ENCODE measurements at regions not wholly inside any gene's neighbourhood (a gene's known extent, or its start where the extent isn't known, plus 50 kb on each side); places are given as distances from the start of the nearest gene placed in this dataset.
A peak's percentile ranks its signal among the peaks of the same experiment; 100 is the strongest.

DNA sequence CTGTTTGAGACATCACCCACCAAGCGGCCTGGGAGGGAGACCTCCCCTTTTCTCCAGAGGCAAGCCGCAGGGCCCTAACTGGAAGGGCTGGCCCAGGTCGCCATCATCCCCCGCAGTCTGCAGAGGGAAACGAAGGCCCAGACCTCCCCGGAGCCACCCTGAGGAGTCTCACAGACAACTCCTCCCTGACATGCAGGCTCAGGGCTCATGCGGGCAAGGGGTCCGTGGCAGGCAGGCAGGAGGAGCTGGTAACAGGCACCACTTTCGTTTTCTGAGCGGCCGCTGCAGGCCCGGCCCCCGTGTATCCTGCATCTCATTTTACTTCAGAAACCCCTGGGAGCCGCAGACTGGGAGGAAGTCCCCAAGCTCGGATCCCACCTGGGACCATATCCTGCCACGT lies 192.0 kb upstream of the PPP1R26 start:
- TF ChIP-seq, protein P1, sequence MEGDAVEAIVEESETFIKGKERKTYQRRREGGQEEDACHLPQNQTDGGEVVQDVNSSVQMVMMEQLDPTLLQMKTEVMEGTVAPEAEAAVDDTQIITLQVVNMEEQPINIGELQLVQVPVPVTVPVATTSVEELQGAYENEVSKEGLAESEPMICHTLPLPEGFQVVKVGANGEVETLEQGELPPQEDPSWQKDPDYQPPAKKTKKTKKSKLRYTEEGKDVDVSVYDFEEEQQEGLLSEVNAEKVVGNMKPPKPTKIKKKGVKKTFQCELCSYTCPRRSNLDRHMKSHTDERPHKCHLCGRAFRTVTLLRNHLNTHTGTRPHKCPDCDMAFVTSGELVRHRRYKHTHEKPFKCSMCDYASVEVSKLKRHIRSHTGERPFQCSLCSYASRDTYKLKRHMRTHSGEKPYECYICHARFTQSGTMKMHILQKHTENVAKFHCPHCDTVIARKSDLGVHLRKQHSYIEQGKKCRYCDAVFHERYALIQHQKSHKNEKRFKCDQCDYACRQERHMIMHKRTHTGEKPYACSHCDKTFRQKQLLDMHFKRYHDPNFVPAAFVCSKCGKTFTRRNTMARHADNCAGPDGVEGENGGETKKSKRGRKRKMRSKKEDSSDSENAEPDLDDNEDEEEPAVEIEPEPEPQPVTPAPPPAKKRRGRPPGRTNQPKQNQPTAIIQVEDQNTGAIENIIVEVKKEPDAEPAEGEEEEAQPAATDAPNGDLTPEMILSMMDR (conservative IDR thresholded peaks at IDR 0.05), result no peak
- H3K27ac ChIP-seq, result peak overlapping the region; percentile 90; the same call in 1 of the 2 replicates

DNA sequence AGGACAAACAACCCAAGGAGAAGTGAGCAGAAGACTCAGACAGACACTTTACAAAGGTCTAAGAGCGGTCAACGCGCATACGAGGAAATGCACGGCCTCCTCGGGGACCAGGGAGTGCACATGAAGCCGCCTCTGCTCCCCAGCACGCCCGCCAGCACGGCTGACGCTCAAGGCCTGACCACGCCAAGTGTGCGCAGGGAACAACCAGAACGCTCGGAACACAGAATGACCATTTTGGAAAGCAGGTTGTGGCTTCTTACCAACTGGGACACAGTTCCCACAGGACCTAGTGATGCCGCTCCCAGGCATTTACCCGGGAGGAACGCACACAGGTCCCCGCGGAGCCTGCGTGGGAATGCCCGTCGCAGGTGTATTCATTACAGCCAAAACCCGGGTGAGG lies 191.5 kb upstream of the PPP1R26 start:
- H3K27ac ChIP-seq, result peak overlapping the region; percentile 90
- TF ChIP-seq, protein P1 (conservative IDR thresholded peaks at IDR 0.05), result no peak

DNA sequence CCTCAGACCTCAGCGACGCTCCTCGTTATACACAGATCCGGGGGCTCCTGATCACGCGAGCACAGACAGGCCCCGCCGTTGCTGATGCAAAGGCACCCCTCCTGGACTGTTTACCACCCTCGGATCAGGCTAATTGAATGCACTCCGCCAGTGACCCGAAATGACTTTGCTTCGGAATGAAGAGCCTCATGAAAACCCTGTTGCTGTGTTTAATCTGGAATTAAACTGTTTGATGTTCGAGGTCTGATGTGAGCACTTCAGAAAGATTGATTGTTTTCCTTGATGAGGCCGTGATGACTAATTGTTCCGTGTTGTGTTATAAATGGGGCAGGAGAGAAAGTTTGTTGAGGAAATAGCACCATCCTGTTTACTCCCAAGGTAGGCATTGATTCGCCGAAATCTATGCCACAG lies 190.5 kb upstream of the PPP1R26 start:
- TF ChIP-seq, protein P1 (conservative IDR thresholded peaks at IDR 0.05), result no peak
- peak overlapping the region; percentile 90 for H3K27ac ChIP-seq

DNA sequence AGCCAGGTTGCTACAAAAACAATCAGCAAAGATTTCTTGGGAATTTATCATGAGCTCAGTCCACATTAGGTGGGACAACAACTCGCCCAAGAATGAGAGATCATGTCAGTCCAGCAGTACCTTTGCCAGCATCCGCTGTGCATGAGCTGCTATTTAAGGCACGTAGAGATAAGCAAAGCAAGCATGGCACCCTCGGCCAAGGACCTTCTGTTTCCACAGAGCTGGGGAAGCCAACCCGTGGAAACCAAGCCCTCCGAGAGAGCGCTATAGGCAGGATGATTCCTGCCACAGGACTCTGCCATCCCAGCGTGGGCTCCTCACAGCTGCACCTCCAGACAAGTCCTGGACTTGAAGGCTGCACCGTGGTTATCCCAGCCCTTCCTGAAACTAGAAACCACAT lies 189.5 kb upstream of the PPP1R26 start:
- H3K27ac ChIP-seq, result peak overlapping the region; percentile 90
- TF ChIP-seq, protein P1 (conservative IDR thresholded peaks at IDR 0.05), result no peak

DNA sequence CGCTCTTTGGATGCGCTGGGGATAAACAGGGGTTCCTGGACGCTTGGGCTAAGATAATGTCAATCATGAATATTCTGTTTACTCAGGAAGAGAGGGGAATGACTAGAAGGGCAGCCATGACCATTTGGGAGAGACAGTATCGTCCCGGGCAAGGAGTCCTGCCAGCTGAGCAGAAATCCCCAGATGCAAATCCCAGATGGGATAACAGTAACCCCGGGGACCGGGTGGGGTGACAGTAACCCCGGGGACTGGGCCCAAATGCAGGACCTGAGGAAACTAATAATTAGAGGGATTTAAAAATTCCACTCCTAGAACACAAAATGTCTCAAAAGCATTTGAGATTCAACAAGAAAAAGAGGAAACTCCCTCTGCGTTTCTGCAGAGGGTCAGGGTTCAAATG lies 189.0 kb upstream of the PPP1R26 start:
- H3K27ac ChIP-seq, result peak overlapping the region; percentile 90
- TF ChIP-seq, protein P1 (conservative IDR thresholded peaks at IDR 0.05), result no peak

DNA sequence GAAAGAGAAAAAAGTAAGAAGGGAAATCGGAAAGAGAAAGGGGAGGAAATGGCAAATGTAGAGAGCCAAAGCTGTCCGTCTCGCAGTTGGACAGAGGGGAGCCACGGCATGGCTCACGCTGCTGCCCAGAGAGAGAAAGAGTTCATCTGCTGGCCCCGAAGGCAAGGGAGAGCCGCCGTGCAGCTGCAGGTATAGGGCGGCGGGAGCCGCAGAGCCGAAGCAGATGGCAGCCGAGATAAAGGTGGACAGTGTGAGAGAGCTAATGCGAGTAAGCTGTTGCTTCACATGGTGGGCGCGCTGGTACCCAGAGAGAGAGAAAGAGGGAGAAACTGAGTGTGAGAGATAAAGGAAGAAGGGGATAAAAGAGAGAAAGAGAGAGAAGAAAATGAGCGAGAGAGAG lies 188.4 kb upstream of the PPP1R26 start:
- H3K27ac ChIP-seq, result no peak overlapping the region; the same call in 1 of the 2 replicates
- TF ChIP-seq, protein P1 (conservative IDR thresholded peaks at IDR 0.05), result no peak

DNA sequence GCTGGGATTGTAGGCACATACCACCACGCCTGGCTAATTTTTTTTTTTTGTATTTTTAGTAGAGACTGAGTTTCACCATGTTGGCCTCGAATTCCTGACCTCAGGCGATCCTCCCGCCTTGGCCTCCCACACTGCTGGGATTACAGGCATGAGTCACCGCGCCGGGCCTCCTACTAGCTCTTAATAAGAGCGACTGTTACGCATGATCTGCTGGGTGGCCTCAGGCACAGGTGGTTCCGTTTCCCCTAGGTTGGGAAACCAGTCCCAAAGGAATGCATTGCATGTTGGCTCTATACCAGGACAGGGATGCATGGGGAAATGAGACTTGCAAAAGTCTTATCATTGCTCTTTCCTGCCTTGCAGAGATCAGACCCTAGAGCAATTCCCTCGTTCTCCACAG lies 184.7 kb upstream of the PPP1R26 start:
- H3K27ac ChIP-seq, result no peak overlapping the region
- TF ChIP-seq, protein P1 (conservative IDR thresholded peaks at IDR 0.05), result no peak

All from VCaP (cell line).